Hepatocyte (in vitro differentiated cells): ENCODE measurements at regions not wholly inside any gene's neighbourhood (a gene's known extent, or its start where the extent isn't known, plus 50 kb on each side); places are given as distances from the start of the nearest gene placed in this dataset.

ENCODE experiments used
- DNase-seq: peaks from one replicate; pipeline ENCODE4 v3.0.0-alpha.2; 2016; ENCODE audit warnings: low spot score
- H2AFZ ChIP-seq: fragments of 200-600 bp; sonication (generic); 2 replicates; pipeline ENCODE4 v1.6.0; 2016; ENCODE audit warnings: antibody characterized with exemption, mild to moderate bottlenecking
- H3K27ac ChIP-seq: fragments of 200-600 bp; sonication (generic); 2 replicates; pipeline ENCODE4 v1.5.1; 2016; ENCODE audit warnings: mild to moderate bottlenecking
- H3K27me3 ChIP-seq: fragments of 200-600 bp; sonication (generic); 2 replicates; pipeline ENCODE4 v1.6.1; 2016
- H3K36me3 ChIP-seq: fragments of 200-600 bp; sonication (generic); replicated peaks from 2 replicates; pipeline ENCODE4 v1.5.1; 2016; ENCODE audit warnings: low read depth; ENCODE audit not compliant: insufficient read depth
- H3K4me1 ChIP-seq: fragments of 200-600 bp; sonication (generic); 2 replicates; pipeline ENCODE4 v1.5.1; 2016; ENCODE audit warnings: mild to moderate bottlenecking, moderate library complexity; ENCODE audit not compliant: insufficient read depth
- H3K4me2 ChIP-seq: fragments of 200-600 bp; sonication (generic); 2 replicates; pipeline ENCODE4 v1.6.0; 2016
- H3K4me3 ChIP-seq: fragments of 200-600 bp; sonication (generic); 2 replicates; pipeline ENCODE4 v1.5.1; 2016; ENCODE audit warnings: mild to moderate bottlenecking
- H3K79me2 ChIP-seq: fragments of 200-600 bp; sonication (generic); 2 replicates; pipeline ENCODE4 v1.6.0; 2017; ENCODE audit warnings: mild to moderate bottlenecking
- H3K9me2 ChIP-seq: fragments of 200-600 bp; sonication (generic); replicated peaks from 2 replicates; pipeline ENCODE4 v1.6.0; 2017; ENCODE audit warnings: mild to moderate bottlenecking; ENCODE audit not compliant: insufficient read depth
- H3K9me3 ChIP-seq: fragments of 200-600 bp; sonication (generic); 2 replicates; pipeline ENCODE4 v1.5.1; 2016; ENCODE audit warnings: low read depth, mild to moderate bottlenecking
- H4K20me1 ChIP-seq: fragments of 200-600 bp; sonication (generic); 2 replicates; pipeline ENCODE4 v1.6.0; 2016; ENCODE audit warnings: mild to moderate bottlenecking; ENCODE audit not compliant: insufficient read depth, poor library complexity, severe bottlenecking
- EZH2 ChIP-seq: fragments of 200-600 bp; sonication (generic); IDR thresholded peaks from 2 replicates; pipeline ENCODE4 v1.6.1; 2016; ENCODE audit warnings: antibody characterized with exemption, mild to moderate bottlenecking, borderline replicate concordance
- EZH2phosphoT487 ChIP-seq: fragments of 200-600 bp; sonication (generic); IDR thresholded peaks from one replicate; pipeline ENCODE4 v1.6.1; 2018; ENCODE audit warnings: antibody characterized with exemption, mild to moderate bottlenecking, low read depth, moderate library complexity; ENCODE audit not compliant: unreplicated experiment, severe bottlenecking
- WGBS: methylation state at CpG from one replicate; pipeline ENCODE4 v1.1.6; 2016; ENCODE audit warnings: low lambda C conversion rate; ENCODE audit errors: missing lambda C conversion rate; 5-methylcytosine and 5-hydroxymethylcytosine counted together
- TF ChIP-seq, protein P1 (sequence below): fragments of 200-600 bp; sonication (generic); IDR thresholded peaks from 2 replicates; pipeline ENCODE4 v1.5.1; 2016; ENCODE audit warnings: antibody characterized with exemption, mild to moderate bottlenecking; ENCODE audit not compliant: poor library complexity

GRCh38 chr2:31698722-31699121 lies 118.0 kb upstream of the SRD5A2 start:
- H2AFZ ChIP-seq = no peak overlapping the region

DNA sequence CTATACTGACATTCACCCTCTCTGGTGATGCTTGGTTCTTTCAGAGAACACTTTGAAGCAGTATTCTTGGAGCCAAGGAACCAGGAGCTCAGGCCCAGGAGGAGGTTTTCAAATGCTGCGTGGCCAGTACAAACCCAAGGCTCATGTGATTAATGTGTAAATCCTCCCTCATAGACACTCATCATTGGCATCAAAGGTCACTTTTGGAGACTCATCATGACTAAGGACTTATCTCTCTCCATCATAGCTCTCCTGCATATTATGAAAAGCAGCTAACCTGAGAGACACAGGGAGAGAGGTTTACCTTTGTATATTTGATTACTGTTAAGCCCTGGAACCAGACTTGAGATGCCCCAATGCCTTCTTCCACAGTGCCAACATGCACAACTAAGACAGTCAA lies 115.3 kb upstream of the SRD5A2 start:
- no peaks in the 10 kb centered on the region for H3K27me3 ChIP-seq
- no peaks in the 10 kb centered on the region for H3K4me1 ChIP-seq
- no peak for TF ChIP-seq EZH2phosphoT487
- no peak for TF ChIP-seq EZH2
- TF ChIP-seq, protein P1, sequence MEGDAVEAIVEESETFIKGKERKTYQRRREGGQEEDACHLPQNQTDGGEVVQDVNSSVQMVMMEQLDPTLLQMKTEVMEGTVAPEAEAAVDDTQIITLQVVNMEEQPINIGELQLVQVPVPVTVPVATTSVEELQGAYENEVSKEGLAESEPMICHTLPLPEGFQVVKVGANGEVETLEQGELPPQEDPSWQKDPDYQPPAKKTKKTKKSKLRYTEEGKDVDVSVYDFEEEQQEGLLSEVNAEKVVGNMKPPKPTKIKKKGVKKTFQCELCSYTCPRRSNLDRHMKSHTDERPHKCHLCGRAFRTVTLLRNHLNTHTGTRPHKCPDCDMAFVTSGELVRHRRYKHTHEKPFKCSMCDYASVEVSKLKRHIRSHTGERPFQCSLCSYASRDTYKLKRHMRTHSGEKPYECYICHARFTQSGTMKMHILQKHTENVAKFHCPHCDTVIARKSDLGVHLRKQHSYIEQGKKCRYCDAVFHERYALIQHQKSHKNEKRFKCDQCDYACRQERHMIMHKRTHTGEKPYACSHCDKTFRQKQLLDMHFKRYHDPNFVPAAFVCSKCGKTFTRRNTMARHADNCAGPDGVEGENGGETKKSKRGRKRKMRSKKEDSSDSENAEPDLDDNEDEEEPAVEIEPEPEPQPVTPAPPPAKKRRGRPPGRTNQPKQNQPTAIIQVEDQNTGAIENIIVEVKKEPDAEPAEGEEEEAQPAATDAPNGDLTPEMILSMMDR = no peak
- no peaks in the 10 kb centered on the region for H3K9me2 ChIP-seq
- H2AFZ ChIP-seq = no peak overlapping the region
- H3K36me3 ChIP-seq = no peaks in the 10 kb centered on the region
- H4K20me1 ChIP-seq = no peaks in the 10 kb centered on the region
- no peak overlapping the region for H3K27ac ChIP-seq
- DNase-seq = no peak
- H3K79me2 ChIP-seq = no peaks in the 10 kb centered on the region
- H3K4me2 ChIP-seq = no peak overlapping the region
- peaks cover 3% of the 10 kb centered on the region for H3K9me3 ChIP-seq
- WGBS = 78% methylated on average over 1 of the region's 1 CpG
- H3K4me3 ChIP-seq = no peak overlapping the region

More at GRCh38 chr2:31698722-31699121, 118.0 kb upstream of the SRD5A2 start:
- Histone ChIP-seq H3K4me3 (no peak overlapping the region), H3K4me2 (no peak overlapping the region), H3K9me2 (no peaks in the 10 kb centered on the region), H3K79me2 (no peaks in the 10 kb centered on the region), H4K20me1 (no peaks in the 10 kb centered on the region), H3K36me3 (no peaks in the 10 kb centered on the region), H3K9me3 (peaks cover 3% of the 10 kb centered on the region), H3K27me3 (no peaks in the 10 kb centered on the region), H3K4me1 (no peaks in the 10 kb centered on the region), H3K27ac (no peak overlapping the region)
- TF ChIP-seq EZH2 = no peak
- TF ChIP-seq EZH2phosphoT487 = no peak
- TF ChIP-seq, protein P1 = no peak
- 87% methylated on average over 1 of the region's 1 CpG for WGBS
- DNase-seq = no peak

GRCh38 chr2:31694444-31694843 lies 113.7 kb upstream of the SRD5A2 start:
- Histone ChIP-seq H3K9me2 (no peaks in the 10 kb centered on the region), H3K4me3 (no peak overlapping the region), H3K27me3 (no peaks in the 10 kb centered on the region), H3K4me2 (no peak overlapping the region), H4K20me1 (no peaks in the 10 kb centered on the region), H3K9me3 (peaks cover 3% of the 10 kb centered on the region), H2AFZ (no peak overlapping the region), H3K79me2 (no peaks in the 10 kb centered on the region), H3K27ac (no peak overlapping the region), H3K36me3 (no peaks in the 10 kb centered on the region), H3K4me1 (no peaks in the 10 kb centered on the region)
- no peak for DNase-seq
- WGBS = 65% methylated on average over 3 of the region's 3 CpGs
- TF ChIP-seq, protein P1 = no peak
- TF ChIP-seq EZH2 (no peak), EZH2phosphoT487 (no peak)

GRCh38 chr2:31693882-31694281 lies 113.1 kb upstream of the SRD5A2 start:
- H3K4me1 ChIP-seq = no peaks in the 10 kb centered on the region
- no peak overlapping the region for H3K27ac ChIP-seq
- no peaks in the 10 kb centered on the region for H3K9me2 ChIP-seq
- 66% methylated on average over 3 of the region's 3 CpGs for WGBS
- H3K27me3 ChIP-seq = no peaks in the 10 kb centered on the region
- H4K20me1 ChIP-seq = no peaks in the 10 kb centered on the region
- H3K9me3 ChIP-seq = peaks cover 3% of the 10 kb centered on the region
- no peak for DNase-seq
- H2AFZ ChIP-seq = no peak overlapping the region
- no peak overlapping the region for H3K4me3 ChIP-seq
- TF ChIP-seq EZH2phosphoT487 = no peak
- no peak for TF ChIP-seq EZH2
- no peaks in the 10 kb centered on the region for H3K36me3 ChIP-seq
- no peaks in the 10 kb centered on the region for H3K79me2 ChIP-seq
- no peak overlapping the region for H3K4me2 ChIP-seq
